ENCODE measurements at regions not wholly inside any gene's neighbourhood (a gene's known extent, or its start where the extent isn't known, plus 50 kb on each side); places are given as distances from the start of the nearest gene placed in this dataset.
A peak's percentile ranks its signal among the peaks of the same experiment; 100 is the strongest.

- no peak for TF ChIP-seq EEA1 (CRISPR knock-in tag; IDR thresholded peaks at IDR 0.05; ENCODE audit: borderline replicate concordance)
- no peak for TF ChIP-seq KLF6 (CRISPR knock-in tag; IDR thresholded peaks at IDR 0.05)
- no peak for TF ChIP-seq ZNF773 (CRISPR knock-in tag; IDR thresholded peaks at IDR 0.05; ENCODE audit: borderline replicate concordance)
- no peak for TF ChIP-seq HOXA7 (CRISPR knock-in tag; IDR thresholded peaks at IDR 0.05)
- TF ChIP-seq ZFYVE20 (CRISPR knock-in tag; IDR thresholded peaks at IDR 0.05; ENCODE audit: borderline replicate concordance, low read depth) = no peak
- no peak for TF ChIP-seq ZNF3 (CRISPR knock-in tag; IDR thresholded peaks at IDR 0.05)
- TF ChIP-seq YEATS4 (CRISPR knock-in tag; IDR thresholded peaks at IDR 0.05; ENCODE audit: borderline replicate concordance) = 0 out of 2 replicates have a peak, but pooled peaks have one; percentile 31
- TF ChIP-seq, protein P1, sequence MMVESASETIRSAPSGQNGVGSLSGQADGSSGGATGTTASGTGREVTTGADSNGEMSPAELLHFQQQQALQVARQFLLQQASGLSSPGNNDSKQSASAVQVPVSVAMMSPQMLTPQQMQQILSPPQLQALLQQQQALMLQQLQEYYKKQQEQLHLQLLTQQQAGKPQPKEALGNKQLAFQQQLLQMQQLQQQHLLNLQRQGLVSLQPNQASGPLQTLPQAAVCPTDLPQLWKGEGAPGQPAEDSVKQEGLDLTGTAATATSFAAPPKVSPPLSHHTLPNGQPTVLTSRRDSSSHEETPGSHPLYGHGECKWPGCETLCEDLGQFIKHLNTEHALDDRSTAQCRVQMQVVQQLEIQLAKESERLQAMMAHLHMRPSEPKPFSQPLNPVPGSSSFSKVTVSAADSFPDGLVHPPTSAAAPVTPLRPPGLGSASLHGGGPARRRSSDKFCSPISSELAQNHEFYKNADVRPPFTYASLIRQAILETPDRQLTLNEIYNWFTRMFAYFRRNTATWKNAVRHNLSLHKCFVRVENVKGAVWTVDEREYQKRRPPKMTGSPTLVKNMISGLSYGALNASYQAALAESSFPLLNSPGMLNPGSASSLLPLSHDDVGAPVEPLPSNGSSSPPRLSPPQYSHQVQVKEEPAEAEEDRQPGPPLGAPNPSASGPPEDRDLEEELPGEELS (CRISPR knock-in tag; IDR thresholded peaks at IDR 0.05) = no peak
- no peak for TF ChIP-seq ZNF326 (CRISPR knock-in tag; IDR thresholded peaks at IDR 0.05; ENCODE audit: borderline replicate concordance)
- TF ChIP-seq ZNF260 (CRISPR knock-in tag; IDR thresholded peaks at IDR 0.05; ENCODE audit: borderline replicate concordance, low read depth) = no peak
- TF ChIP-seq LBX2 (CRISPR knock-in tag; IDR thresholded peaks at IDR 0.05; ENCODE audit: borderline replicate concordance) = no peak
- no peak for TF ChIP-seq RFXANK (CRISPR knock-in tag; IDR thresholded peaks at IDR 0.05)
- TF ChIP-seq CEBPB (IDR thresholded peaks at IDR 0.05; ENCODE audit: borderline replicate concordance, low read depth, low read length) = peak; percentile 58; the same call in 1 of the 2 replicates
- TF ChIP-seq ZNF589 (CRISPR knock-in tag; conservative IDR thresholded peaks at IDR 0.05) = no peak
- no peak for TF ChIP-seq FOSL1 (CRISPR knock-in tag; IDR thresholded peaks at IDR 0.05; ENCODE audit: borderline replicate concordance)
- no peak for TF ChIP-seq ZNF549 (CRISPR knock-in tag; IDR thresholded peaks at IDR 0.05)
- no peak for TF ChIP-seq ZNF30 (CRISPR knock-in tag; IDR thresholded peaks at IDR 0.05)
- no peak for TF ChIP-seq ZNF281 (CRISPR knock-in tag; IDR thresholded peaks at IDR 0.05; ENCODE audit: borderline replicate concordance)
- no peak for TF ChIP-seq ZNF512B (CRISPR knock-in tag; IDR thresholded peaks at IDR 0.05; ENCODE audit: borderline replicate concordance)
- TF ChIP-seq EZH2 (conservative IDR thresholded peaks at IDR 0.05; ENCODE audit: low read depth, low read length) = no peak
- TF ChIP-seq SUZ12 (IDR thresholded peaks at IDR 0.05; ENCODE audit: low read depth, low read length) = no peak
- TF ChIP-seq HNRNPL (IDR thresholded peaks at IDR 0.05; ENCODE audit: low read depth, low read length) = no peak
These were observed 94.7 kb downstream of the PPIAL4G start (continued) for GRCh38 chr1:148388260-148389026.
